ENCODE measurements at regions not wholly inside any gene's neighbourhood (a gene's known extent, or its start where the extent isn't known, plus 50 kb on each side); places are given as distances from the start of the nearest gene placed in this dataset.
"Not testable (repeated sequence)": the region's sequence is repeated elsewhere in the genome, so short reads cannot be mapped to it uniquely, and the experiment has no call there.

GRCh38 chr11:91497847-91498246 is 726.8 kb upstream of the FAT3 start:
- no peaks in the 10 kb centered on the region for H3K36me3 ChIP-seq
- H3K27ac ChIP-seq, result no peak overlapping the region
- no peaks in the 10 kb centered on the region for H3K27me3 ChIP-seq
- no peak overlapping the region for H3K4me3 ChIP-seq
- no peak for ATAC-seq (ENCODE audit: low FRiP score in 2 of 2)
- no peaks in the 10 kb centered on the region for H3K4me1 ChIP-seq
- 81 to 83% methylated on average over 1 of the region's 1 CpG for WGBS, 2 donors
- TF ChIP-seq POLR2AphosphoS5 (IDR thresholded peaks at IDR 0.05), result no peak
- H3K9me3 ChIP-seq, result no peaks in the 10 kb centered on the region
- no peak for DNase-seq

DNA sequence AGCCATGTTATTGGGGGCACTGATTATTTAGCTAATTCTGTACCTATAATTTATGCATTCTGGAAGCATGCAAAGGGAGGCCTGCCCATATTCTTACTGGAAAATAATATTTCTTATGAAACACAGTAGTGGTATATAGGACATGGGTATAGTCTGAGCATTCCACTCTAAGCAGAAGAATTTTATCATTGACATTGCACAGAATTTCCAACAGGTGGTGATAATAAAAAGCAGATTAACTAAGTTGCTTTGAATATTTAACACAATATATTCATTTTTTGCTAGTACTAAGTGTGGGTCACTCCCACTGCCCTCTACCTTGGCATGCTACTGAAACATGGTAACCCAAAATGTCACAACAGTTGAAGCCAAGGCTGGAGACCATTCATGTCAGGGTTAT is 728.8 kb upstream of the FAT3 start:
- H3K9me3 ChIP-seq, result no peaks in the 10 kb centered on the region
- no peaks in the 10 kb centered on the region for H3K36me3 ChIP-seq
- DNase-seq, result no peak
- no peak overlapping the region for H3K4me3 ChIP-seq
- H3K27me3 ChIP-seq, result no peaks in the 10 kb centered on the region
- no peaks in the 10 kb centered on the region for H3K4me1 ChIP-seq
- H3K27ac ChIP-seq, result no peak overlapping the region
- TF ChIP-seq POLR2A (IDR thresholded peaks at IDR 0.05) (no peak), POLR2AphosphoS5 (IDR thresholded peaks at IDR 0.05) (no peak), EP300 (IDR thresholded peaks at IDR 0.05) (no peak)
- TF ChIP-seq, protein P1, sequence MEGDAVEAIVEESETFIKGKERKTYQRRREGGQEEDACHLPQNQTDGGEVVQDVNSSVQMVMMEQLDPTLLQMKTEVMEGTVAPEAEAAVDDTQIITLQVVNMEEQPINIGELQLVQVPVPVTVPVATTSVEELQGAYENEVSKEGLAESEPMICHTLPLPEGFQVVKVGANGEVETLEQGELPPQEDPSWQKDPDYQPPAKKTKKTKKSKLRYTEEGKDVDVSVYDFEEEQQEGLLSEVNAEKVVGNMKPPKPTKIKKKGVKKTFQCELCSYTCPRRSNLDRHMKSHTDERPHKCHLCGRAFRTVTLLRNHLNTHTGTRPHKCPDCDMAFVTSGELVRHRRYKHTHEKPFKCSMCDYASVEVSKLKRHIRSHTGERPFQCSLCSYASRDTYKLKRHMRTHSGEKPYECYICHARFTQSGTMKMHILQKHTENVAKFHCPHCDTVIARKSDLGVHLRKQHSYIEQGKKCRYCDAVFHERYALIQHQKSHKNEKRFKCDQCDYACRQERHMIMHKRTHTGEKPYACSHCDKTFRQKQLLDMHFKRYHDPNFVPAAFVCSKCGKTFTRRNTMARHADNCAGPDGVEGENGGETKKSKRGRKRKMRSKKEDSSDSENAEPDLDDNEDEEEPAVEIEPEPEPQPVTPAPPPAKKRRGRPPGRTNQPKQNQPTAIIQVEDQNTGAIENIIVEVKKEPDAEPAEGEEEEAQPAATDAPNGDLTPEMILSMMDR (IDR thresholded peaks at IDR 0.05), result no peak
- ATAC-seq (ENCODE audit: low FRiP score in 2 of 2), result no peak

DNA sequence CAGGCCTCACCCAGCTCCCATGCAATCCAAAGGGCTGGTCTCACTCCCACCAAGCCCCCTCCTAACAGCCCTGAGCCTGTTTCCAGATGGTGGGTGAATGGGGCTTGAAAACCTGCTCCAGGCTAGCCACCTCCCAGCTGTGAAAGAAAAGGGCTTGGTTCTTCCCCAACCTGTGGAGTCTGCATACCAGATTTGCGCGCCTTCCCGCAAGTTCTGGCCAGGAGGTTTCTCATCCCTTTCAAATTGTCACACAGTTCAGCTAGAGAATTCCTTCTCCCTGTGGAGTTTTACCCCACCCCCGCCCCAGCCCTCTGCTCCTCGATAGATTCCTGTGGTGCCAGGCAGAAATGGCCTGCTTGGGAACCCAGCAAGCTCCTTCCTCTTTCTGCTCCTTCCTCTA is 734.6 kb upstream of the FAT3 start:
- 70% methylated on average over 4 to 5 of the region's 5 CpGs for WGBS, 2 donors

DNA sequence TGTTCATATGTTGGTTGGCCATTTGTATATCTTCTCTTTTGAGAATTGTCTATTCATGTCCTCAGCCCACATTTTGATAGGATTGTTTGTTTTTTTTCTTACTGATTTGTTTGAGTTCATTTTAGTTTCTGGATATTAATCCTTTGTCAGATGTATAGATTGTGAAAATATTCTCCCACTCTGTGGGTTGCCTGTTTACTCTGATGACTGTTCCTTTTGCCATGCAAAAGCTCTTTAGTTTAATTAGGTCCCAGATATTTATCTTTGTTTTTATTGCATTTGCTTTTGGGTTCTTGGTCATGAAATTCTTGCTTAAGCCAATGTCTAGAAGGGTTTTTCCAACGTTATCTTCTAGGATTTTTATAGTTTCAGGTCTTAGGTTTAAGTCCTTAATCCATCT is 740.7 kb upstream of the FAT3 start:
- not testable (repeated sequence) for H3K4me3 ChIP-seq; H3K27me3 ChIP-seq; ATAC-seq (ENCODE audit: low FRiP score in 2 of 2); H3K36me3 ChIP-seq; H3K27ac ChIP-seq; DNase-seq; H3K4me1 ChIP-seq; H3K9me3 ChIP-seq
- 62 to 64% methylated on average over 1 of the region's 1 CpG for WGBS, 2 donors

More for the DNA sequence above, 734.6 kb upstream of the FAT3 start:
- DNase-seq (no peak), ATAC-seq (ENCODE audit: low FRiP score in 2 of 2) (no peak)
- Histone ChIP-seq H3K4me3 (no peak overlapping the region), H3K4me1 (no peaks in the 10 kb centered on the region), H3K27me3 (no peaks in the 10 kb centered on the region), H3K36me3 (no peaks in the 10 kb centered on the region), H3K9me3 (no peaks in the 10 kb centered on the region), H3K27ac (no peak overlapping the region)
- TF ChIP-seq, protein P1 (IDR thresholded peaks at IDR 0.05), result no peak
- TF ChIP-seq POLR2AphosphoS5 (IDR thresholded peaks at IDR 0.05), result no peak
- no peak for TF ChIP-seq POLR2A (IDR thresholded peaks at IDR 0.05)

DNA sequence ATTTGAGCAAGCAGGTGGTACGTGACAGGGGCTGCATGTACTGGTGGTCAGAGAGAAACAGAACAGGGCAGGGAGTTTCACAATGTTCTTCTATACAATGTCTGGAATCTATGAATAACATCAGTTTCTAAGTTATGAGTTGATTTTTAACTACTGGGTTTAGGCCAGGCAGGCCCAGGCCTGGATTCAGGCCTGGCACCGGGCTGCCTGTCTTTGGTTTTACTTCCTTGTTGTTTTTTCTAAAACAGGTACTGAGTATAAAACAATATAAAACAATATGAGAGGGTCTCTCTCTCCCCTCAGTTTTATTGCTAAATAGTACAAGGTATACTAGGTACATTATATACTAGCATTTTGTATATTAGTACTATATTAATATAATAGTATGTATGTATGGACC is 742.7 kb upstream of the FAT3 start:
- H3K27ac ChIP-seq; H3K36me3 ChIP-seq; H3K4me3 ChIP-seq; H3K4me1 ChIP-seq; ATAC-seq (ENCODE audit: low FRiP score in 2 of 2); H3K9me3 ChIP-seq; H3K27me3 ChIP-seq; DNase-seq: not testable (repeated sequence)
- WGBS, 2 donors, result 74% methylated on average over 2 of the region's 2 CpGs

DNA sequence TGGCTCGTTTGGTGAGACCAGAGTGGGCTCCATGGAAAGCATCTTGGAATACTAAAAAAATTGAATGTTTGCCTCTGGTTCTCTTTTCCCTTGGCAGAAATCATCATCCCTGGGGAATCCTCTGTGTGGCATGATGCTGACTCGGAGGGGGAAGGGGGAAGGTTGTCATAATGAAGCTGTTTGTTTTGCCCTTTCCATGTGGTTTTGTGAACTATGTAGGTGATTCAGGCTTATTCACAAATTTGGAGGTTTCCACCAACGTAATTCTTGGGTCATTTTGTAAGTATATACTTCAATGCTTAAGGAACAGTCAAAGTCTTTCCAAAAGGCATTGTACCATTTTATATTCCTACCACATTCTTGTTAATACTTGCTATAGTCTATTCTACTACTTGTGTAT is 754.0 kb upstream of the FAT3 start:
- DNase-seq (no peak), ATAC-seq (ENCODE audit: low FRiP score in 2 of 2) (no peak)
- H3K36me3 ChIP-seq, result no peaks in the 10 kb centered on the region
- peaks cover 0 to 8% (median 3%) of the 10 kb centered on the region in 4 donors for H3K9me3 ChIP-seq
- 64 to 65% methylated on average over 3 of the region's 3 CpGs for WGBS, 2 donors
- H3K27me3 ChIP-seq, result no peaks in the 10 kb centered on the region
- H3K4me3 ChIP-seq, result no peak overlapping the region
- no peaks in the 10 kb centered on the region for H3K4me1 ChIP-seq
- no peak for TF ChIP-seq EP300 (IDR thresholded peaks at IDR 0.05)
- no peak for TF ChIP-seq POLR2AphosphoS5 (IDR thresholded peaks at IDR 0.05)
- TF ChIP-seq, protein P1 (IDR thresholded peaks at IDR 0.05), result no peak
- no peak for TF ChIP-seq POLR2A (IDR thresholded peaks at IDR 0.05)
- no peak overlapping the region for H3K27ac ChIP-seq

DNA sequence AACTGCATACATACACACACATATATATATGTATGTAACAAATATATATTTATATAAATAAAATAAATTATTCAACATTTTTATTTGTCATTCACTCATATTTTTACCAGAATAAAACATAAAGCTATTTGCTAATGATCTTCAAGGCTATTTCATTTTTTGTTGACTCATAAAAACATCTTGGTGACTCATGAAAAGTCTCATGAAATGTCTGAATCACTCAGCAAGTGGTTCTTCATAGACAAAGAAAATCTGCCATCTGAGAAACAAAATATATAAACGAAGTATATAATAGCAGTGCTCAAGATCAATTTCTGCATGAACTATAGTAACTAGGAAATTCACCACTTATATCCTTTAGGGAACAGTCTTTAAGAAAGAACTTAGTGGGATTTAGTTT is 764.8 kb upstream of the FAT3 start:
- H3K4me3 ChIP-seq, result no peak overlapping the region
- no peaks in the 10 kb centered on the region for H3K36me3 ChIP-seq
- no peak overlapping the region for H3K27ac ChIP-seq
- no peaks in the 10 kb centered on the region for H3K4me1 ChIP-seq
- no peaks in the 10 kb centered on the region for H3K27me3 ChIP-seq
- TF ChIP-seq POLR2AphosphoS5 (IDR thresholded peaks at IDR 0.05) (no peak), EP300 (IDR thresholded peaks at IDR 0.05) (no peak), POLR2A (IDR thresholded peaks at IDR 0.05) (no peak)
- TF ChIP-seq, protein P1 (IDR thresholded peaks at IDR 0.05), result no peak
- no peak for ATAC-seq (ENCODE audit: low FRiP score in 2 of 2)
- WGBS, 2 donors, result 52 to 70% methylated on average over 1 of the region's 1 CpG
- H3K9me3 ChIP-seq, result no peaks in the 10 kb centered on the region
- DNase-seq, result no peak
